ENCODE measurements at regions not wholly inside any gene's neighbourhood (a gene's known extent, or its start where the extent isn't known, plus 50 kb on each side); places are given as distances from the start of the nearest gene placed in this dataset.

DNA sequence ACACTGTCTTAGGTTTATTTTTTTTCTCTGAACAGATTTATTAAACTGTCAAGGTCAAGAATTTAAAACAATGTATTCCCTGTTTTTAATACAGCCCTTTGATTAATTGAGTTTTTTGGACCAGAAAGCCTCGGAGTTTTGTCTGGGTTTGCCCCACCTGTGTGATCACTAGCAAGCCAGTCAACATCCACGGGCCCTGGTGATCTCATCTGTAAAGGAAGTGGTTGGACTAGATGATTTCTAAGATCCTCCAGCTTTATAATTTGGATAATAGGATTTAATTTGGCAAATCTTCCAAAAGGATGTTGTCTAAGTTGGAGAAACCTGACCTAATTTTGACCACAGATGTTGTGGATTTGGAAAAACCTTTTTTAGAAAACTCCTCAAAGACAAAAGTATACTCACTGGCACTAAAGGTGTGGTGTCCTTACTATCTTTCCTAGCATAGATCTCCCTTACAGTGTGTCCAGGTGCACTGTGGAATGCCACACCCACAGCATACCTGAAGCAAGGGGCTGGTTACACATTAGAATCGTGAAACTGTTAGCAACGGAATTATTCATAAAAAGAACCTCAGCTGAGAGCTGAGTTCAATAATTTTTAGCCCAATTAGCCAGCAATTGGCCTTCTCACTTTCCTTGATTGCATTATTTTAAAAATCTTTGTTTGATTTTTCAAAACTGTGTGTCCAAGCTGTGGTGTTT is 195.6 kb upstream of the ELL2 start:
- ChIA-PET RAD21 (ENCODE audit: low non-redundant PET in 1 of 2, low total read pairs in 2 of 2, uncharacterized antibody in 2 of 2, unreplicated experiment in 2 of 2) (no interaction called here), POLR2A (no interaction called here), CTCF (no interaction called here)
- no peaks in the 10 kb centered on the region for H3K27me3 ChIP-seq (ENCODE audit: insufficient read depth, low read length)
- no peak for ATAC-seq
- no peak overlapping the region for H3K4me3 ChIP-seq (replicated peaks in 1 of 2; ENCODE audit: low read depth in 1 of 2, low read length in 2 of 2)
- DNase-seq (ENCODE audit: low read depth, low spot score) = no peak
- H2AFZ ChIP-seq (ENCODE audit: low read depth, low read length, poor library complexity, severe bottlenecking) = no peak overlapping the region
- no peaks in the 10 kb centered on the region for H4K20me1 ChIP-seq (ENCODE audit: insufficient read depth)
- H3K4me2 ChIP-seq (ENCODE audit: low read length) = no peak overlapping the region
- no peaks in the 10 kb centered on the region for H3K79me2 ChIP-seq (ENCODE audit: insufficient read depth, low read length)
- H3K36me3 ChIP-seq (ENCODE audit: control insufficient read depth in 1 of 2, insufficient read depth in 2 of 2, low read length in 2 of 2) = no peaks in the 10 kb centered on the region
- no TSS peak for BruUV-seq (replicated peaks)
- peaks cover 0 to 5% of the 10 kb centered on the region in 2 experiments; a peak in 1 of 4 replicates for H3K4me1 ChIP-seq (ENCODE audit: control insufficient read depth in 1 of 2, insufficient read depth in 2 of 2, low read length in 2 of 2)
- no peak overlapping the region for H3K27ac ChIP-seq (ENCODE audit: low read depth, low read length)
- intact Hi-C loops (cut with micrococcal nuclease) = no loop called here
- H3K9ac ChIP-seq (ENCODE audit: low read length) = no peak overlapping the region
- no peaks in the 10 kb centered on the region for H3K9me3 ChIP-seq (ENCODE audit: control insufficient read depth in 1 of 2, insufficient read depth in 1 of 2, low read depth in 1 of 2, low read length in 2 of 2)
- no peak for TF ChIP-seq POLR2A (IDR thresholded peaks at IDR 0.05; ENCODE audit: borderline replicate concordance, extremely low read depth, insufficient read depth, insufficient read length)
- TF ChIP-seq, protein P1, sequence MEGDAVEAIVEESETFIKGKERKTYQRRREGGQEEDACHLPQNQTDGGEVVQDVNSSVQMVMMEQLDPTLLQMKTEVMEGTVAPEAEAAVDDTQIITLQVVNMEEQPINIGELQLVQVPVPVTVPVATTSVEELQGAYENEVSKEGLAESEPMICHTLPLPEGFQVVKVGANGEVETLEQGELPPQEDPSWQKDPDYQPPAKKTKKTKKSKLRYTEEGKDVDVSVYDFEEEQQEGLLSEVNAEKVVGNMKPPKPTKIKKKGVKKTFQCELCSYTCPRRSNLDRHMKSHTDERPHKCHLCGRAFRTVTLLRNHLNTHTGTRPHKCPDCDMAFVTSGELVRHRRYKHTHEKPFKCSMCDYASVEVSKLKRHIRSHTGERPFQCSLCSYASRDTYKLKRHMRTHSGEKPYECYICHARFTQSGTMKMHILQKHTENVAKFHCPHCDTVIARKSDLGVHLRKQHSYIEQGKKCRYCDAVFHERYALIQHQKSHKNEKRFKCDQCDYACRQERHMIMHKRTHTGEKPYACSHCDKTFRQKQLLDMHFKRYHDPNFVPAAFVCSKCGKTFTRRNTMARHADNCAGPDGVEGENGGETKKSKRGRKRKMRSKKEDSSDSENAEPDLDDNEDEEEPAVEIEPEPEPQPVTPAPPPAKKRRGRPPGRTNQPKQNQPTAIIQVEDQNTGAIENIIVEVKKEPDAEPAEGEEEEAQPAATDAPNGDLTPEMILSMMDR (IDR thresholded peaks at IDR 0.05 in 2 of 3, conservative IDR thresholded peaks at IDR 0.05 in 1 of 3; ENCODE audit: borderline replicate concordance in 1 of 3, insufficient read depth in 1 of 3, low read depth in 2 of 3, low read length in 2 of 3) = no peak
- TF ChIP-seq RAD21 (IDR thresholded peaks at IDR 0.05; ENCODE audit: low read depth) = no peak
- TF ChIP-seq EZH2phosphoT487 (IDR thresholded peaks at IDR 0.05; ENCODE audit: borderline replicate concordance) = no peak
- TF ChIP-seq EZH2 (IDR thresholded peaks at IDR 0.05) = no peak
- no peak for TF ChIP-seq YY1 (IDR thresholded peaks at IDR 0.05; ENCODE audit: extremely low read depth, insufficient replicate concordance, low read depth, low read length)
- TF ChIP-seq, protein P2, sequence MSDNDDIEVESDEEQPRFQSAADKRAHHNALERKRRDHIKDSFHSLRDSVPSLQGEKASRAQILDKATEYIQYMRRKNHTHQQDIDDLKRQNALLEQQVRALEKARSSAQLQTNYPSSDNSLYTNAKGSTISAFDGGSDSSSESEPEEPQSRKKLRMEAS (IDR thresholded peaks at IDR 0.05) = no peak
- TF ChIP-seq SIN3A (IDR thresholded peaks at IDR 0.05; ENCODE audit: low read depth) = no peak
- TF ChIP-seq SRF (IDR thresholded peaks at IDR 0.05; ENCODE audit: low read depth) = no peak
- TF ChIP-seq ELF1 (IDR thresholded peaks at IDR 0.05; ENCODE audit: borderline replicate concordance, low read depth) = no peak
- TF ChIP-seq TCF7L2 (IDR thresholded peaks at IDR 0.05; ENCODE audit: borderline replicate concordance, extremely low read depth, insufficient read depth, insufficient read length) = no peak
- TF ChIP-seq, protein P3, sequence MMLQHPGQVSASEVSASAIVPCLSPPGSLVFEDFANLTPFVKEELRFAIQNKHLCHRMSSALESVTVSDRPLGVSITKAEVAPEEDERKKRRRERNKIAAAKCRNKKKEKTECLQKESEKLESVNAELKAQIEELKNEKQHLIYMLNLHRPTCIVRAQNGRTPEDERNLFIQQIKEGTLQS (IDR thresholded peaks at IDR 0.05) = no peak
- no peak for TF ChIP-seq SP1 (IDR thresholded peaks at IDR 0.05; ENCODE audit: low read depth)
- H3K9me2 ChIP-seq (ENCODE audit: insufficient read depth) = no peaks in the 10 kb centered on the region

Measured in HCT116 (cell line).